Stimulated activated CD4-positive, alpha-beta T cell treated with anti-CD3 and anti-CD28 coated beads, TNF-alpha, amount 100 ng/mL, for 4 hours (primary cell): ENCODE measurements at regions not wholly inside any gene's neighbourhood (a gene's known extent, or its start where the extent isn't known, plus 50 kb on each side); places are given as distances from the start of the nearest gene placed in this dataset.

Experiments used
- DNase-seq, 3 experiments: peaks; one replicate each; pipeline ENCODE4 v3.0.0-alpha.2; 2020; ENCODE audit warnings: low read depth in 3 of 3

GRCh38 chr10:78319371-78319770, 285.7 kb downstream of the RPS24 start:
- no peak for DNase-seq

DNA sequence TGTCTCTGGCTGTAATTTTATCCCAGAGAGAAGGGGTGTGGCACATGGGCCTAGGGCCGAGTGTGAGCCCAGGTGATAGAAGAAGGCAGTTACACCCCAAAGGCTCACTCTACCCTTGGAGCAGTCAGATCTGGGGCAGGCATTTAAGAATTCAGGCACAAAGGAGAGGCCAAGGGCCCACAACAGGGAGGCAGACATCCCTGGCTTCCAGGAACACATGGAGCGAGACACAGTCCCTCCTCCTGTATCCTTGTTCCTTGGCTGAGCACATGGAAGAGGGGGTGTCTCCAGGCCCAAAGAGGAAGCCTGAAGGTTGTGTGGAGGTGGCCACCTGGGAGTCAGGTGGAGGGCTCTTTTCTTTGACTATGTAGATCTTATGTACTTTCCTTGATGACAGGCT, 286.2 kb downstream of the RPS24 start:
- DNase-seq, result no peak

DNA sequence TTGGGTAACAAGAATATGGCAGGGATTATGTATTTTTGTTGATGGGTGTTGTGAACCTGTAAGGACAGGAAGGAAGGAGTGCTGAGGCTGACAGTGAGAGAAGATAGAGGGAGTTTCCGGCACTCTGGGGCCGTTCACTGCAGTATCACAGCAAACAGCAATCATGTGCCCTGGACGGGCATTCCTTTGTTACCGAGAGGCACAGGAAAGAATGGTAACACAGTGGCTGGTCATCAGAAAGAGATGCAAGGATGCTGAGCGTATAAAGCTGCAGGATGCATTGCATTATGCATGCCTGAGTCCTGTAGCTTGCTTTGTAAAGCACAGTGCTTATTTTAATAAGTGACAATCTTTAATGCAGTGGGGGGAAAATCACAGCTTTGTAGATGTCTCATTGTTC, 286.8 kb downstream of the RPS24 start:
- no peak for DNase-seq

DNA sequence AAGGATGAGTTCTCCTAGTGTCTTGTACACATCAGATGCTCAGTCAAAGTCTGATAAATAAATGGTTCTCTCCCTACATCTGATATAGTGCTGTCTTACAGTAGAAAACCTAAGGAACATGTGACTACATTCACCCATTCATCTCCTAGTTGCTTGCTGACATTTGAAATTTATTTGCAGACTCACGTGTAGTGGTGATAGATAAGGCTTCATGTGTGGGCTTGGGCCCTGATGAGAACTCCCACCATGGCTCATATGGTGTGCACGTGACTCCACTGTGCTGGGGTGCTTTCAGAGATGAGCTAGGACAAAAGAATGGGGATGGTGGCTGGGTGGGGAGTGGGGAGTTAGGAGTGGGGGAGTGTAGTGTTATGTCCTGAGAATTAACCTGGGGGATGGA, 287.3 kb downstream of the RPS24 start:
- DNase-seq, result no peak

DNA sequence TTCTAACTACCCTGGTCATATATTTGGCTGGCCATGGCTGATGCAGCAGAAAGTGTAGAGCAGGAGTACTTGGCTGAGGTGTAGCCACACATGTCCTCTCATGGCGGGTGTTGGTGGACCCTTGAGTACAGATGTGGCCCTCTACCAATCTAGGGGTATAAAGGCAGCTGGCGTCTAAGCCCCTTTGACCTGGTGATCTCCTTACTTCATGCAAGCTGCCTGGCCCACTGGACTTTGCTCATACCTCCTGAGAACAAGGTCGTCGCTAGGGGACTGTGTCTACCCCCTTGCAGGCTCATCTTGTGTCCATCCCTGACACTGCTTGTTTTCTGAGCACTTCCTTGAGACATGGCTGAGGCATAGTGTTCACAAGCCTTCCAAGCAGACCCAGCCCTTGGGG, 287.8 kb downstream of the RPS24 start:
- no peak for DNase-seq

DNA sequence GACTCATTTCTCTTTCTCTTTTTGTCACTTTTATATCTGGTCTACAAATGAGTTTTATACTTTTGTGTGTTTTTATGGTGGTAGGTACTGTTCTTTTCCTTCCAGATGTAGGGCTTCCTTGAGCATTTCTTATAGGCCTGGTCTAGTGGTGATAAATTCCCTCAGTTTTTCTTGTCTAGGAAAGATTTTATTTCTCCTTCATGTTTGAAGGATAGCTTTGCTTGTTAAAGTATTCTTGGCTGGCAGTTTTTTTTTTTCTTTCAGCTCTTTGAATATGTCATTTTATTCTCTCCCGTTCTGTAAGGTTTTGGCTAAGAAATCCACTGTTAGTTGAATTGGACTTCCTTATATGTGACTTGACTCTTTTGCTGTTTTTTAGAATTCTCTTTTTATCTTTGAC, 292.7 kb downstream of the RPS24 start:
- no peak for DNase-seq

- no peak for DNase-seq
Measured at GRCh38 chr10:78327778-78328591, 294.3 kb downstream of the RPS24 start.

DNA sequence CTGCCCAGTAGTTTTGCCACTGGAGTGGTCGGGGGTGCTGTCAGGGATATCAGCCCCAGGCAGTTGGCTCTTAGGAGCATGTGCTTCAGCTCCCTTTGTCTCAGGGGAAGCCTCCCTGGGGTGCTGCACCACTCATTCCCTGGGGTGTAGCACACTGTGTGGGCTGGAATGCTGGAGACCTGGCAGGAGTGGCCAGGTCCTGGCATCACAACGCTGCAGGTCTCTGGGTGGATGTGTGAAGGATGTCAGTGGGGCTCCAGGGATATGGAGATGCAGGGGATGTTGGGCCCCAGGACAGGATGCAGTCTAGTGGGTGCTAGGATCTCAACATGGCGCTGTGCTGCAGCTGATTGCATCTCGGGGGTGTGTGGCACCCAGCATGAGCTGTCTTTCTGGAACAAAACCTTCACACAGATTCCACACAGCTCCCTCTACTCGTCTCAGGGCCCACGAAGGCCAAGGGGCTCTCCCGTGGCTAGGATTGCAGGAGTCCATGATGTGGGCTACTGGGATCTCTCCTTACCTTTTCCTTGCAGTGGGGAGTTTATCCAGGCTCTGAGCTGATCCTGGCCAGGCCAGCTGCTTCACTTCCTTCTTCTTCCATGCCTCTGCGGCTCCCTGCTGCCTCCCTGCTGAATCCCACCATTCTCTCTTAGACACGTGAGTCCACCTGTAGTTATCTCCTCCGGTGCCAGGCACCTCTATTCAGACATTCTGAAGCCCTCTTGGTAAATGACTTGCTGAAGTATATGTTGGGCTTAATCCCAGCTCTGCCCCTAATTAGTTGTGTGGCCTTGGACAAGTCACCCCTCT, 295.1 kb downstream of the RPS24 start:
- no peak for DNase-seq

DNA sequence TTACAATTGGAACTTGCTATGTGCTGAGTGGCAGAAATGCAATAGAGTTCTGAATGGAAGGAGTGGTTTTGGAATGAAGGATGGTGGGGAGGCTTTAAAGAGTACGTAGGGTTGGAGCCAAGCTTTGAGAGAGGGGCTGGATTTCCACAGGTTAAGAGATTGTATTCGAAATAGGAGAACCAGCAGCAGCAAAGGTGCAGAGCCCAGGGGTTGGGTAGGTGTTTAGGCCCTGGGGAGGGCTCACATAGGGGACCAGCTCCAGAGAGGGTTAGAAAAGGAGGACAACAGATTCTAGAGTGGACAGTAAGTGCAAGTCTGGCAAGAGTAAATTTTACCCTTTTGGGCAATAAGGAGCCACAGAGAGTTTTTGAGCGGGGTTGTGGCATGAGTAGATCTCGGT, 297.2 kb downstream of the RPS24 start:
- no peak for DNase-seq

DNA sequence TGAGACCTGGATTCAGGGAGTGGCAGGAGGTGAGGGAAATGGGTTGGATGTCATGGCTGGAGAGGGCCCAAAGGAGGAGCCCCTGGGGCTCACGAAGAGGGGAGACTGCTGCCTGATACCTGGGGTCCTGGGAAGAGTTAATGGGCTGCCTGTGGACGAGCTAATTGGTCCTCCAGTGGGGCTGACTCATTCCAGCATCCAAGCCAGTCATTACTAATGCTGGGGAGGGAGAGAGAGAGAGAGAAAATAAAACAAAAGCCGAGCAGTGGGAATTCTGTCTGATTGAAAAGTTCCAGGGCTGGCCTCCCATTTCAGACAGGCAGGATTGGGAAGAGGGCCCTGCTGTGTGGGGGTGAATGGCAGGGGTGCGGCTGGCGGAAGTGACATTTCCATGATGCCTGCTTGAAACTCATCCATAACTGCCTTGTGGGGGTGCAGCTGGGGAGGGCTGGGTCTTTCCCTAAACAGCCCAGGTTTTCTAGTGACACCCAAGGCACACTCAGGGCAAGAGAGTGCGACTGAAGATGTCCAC, 297.8 kb downstream of the RPS24 start:
- no peak for DNase-seq

DNA sequence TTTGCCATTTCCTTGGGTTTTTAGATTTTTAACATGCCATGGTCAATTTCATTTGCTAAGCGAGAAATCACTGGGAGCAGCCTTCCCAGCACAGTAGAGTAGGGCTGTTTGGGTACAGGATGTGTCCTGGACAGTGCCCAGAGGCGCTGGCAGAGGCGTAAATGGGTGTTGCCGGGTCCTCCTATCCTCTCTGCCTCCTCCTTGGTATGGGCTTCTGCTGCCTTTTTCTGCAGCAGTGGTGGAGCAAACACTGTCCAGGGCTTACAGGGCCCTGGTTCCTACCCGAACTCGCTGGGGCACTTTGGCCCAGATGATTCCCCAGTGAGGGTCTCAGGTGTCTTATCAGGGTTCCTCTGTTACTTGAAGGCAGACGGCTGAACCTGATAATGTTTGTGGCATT, 298.3 kb downstream of the RPS24 start:
- no peak for DNase-seq

DNA sequence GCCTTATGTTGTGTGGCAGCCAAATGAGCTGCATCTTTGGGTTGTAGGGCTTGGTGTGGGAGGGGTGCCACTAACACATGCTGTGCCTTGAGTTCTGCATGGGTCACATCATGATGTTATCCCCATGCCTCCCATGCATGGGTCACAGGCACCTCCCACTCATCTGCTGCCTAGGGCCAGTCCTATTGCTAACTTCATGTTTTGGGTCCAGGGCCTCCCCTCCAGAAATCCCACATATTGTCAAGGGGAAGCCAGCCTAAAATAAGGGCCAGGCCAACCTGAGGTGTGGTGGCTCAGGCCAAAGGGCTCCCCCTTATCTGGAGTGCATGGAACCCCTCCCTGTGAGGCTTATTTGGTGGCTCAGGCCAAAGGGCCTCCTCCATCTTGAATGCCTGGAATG, 299.0 kb downstream of the RPS24 start:
- DNase-seq, result no peak

- DNase-seq, result no peak
Measured at GRCh38 chr10:78333362-78334143, 299.9 kb downstream of the RPS24 start.

DNA sequence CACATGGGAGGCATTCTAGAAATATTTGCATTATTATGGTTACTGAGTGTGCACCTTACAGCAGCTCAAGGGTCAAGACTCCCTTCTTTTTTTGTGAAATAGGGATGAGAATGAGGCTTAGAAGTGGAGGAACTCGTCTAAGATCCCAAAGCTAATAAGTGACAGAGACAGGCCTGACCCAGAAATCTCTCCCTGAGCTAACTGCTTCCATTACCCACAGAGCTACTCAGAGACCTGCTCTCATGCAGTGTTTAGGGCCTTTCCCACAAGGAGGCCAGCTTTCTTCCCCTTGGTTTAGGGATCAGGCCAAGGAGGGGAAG, 301.7 kb downstream of the RPS24 start:
- DNase-seq, result no peak

DNA sequence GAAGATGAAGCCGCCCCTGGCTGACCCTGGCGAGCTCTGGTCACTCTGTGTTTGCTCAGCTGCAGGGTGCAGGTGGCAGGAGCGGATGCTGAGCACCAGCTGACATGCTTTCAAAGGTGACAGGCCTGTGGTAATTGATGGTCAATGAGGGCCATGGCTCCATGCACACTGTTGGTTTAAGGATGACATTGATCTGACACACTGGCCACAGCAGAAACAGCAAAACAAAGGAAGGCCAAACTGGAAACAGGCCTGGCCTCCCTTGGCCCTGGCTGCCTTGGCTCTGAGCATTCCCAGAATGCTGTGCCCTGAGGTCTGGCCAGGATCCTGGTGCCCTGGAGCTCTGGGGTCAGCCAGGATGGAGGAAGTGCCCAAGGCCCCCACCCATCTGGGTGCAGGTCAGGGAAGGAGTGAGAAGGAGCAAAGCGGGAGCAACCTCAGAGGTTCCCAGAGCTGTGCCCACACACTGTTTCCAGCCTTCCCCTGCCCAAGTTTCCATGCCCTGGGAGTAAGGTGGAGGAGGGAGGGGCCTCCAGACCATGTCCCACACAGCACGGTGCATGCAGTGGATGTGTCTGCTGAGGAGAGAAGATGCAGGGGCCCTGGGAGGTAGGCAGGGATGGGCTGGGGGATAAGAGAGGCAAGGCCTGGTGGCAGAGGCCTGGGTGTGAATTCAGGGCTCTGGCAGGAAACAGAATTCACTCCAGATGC, 302.2 kb downstream of the RPS24 start:
- no peak for DNase-seq

DNA sequence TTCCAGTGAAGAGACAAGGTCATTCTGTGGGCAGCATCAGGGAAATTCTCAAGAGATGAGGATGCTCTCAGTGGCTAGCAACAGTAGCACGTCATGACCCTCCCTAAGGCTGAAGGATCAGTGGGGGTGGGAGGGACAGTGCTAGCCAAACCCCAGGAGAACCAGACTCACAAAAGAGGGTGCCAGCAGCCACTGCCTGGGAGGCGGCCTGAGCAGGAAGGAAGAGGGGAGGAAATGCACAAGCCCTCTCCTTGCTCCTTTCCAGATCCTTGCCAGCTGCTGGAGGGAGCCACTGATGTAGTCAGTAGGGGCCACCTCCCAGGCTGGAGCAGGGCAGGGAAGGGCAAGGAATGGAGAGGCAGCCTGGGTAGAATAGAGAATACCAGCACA, 302.7 kb downstream of the RPS24 start:
- DNase-seq, result no peak

DNA sequence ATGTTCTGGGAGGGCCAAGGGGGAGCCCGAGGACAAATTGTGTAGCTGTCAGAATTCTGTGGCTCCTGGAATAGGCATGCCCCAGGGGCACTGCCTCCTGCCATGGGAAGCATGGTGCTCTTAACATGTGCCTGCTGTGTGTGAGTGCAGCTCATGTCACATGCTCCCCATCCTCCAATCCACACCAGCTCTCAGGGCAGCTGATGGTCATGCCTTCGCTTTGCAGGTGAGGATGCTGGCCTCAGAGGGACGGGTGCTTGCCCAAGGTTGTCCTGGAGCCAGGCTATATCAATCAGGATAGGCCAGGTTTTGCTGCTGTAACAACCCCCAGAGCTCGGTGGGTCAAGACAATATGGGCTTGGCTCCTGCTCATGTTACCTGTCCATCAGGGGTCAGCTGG, 303.4 kb downstream of the RPS24 start:
- no peak for DNase-seq

DNA sequence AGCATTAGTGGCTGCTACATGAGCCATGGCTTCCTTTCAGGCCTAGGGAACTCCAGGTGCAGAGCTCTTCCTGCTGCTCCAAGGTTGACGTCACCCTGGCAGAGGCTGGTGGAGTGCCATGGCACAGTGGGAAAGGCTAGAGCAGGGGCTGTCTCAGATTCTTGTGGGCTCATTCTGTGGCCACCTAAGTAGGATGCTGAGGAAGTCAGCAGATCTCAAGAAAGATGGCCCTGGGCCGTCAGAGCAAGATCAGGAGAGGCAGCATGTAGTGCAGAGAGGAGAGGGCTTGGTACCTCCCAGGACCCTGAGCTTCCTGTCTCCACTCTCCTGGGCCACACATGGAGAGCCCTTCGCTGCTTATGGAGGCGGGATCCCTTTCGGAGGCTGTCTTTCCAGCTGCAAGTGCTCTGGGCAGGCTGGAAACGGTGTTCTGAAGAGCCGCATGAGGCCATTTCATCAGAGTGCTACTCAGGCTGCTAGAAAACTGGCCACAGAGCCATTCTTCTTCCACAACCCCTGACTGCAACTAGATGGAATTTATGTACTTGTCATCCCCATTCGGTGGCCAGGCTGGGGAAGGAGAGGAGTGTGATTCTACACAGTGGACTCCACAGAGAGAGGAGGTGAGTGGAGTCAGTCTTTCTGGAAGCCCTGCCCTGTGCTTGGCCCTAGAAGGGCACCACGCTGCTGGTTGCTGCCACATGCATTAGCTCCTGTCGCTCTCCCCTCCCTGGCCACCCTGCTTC, 304.2 kb downstream of the RPS24 start:
- DNase-seq, result no peak

DNA sequence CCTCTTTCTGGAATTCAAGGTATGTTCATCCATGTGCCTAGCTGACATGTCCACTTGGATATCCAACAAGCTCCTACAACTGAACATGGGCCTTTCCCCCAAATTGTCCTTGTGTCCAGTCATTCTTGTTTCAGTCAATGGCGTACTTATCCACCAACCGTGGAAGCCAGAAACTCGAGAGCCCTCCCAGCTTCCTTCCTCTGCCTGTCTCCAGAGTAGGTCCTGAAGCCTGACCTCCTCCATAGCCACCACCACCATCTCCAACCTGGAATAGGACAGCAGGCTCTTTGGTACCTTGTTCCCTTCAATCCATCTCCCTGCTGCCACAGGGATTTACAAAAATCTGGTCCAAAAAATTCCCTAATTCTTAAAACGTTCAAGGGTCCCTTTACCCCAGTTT, 305.1 kb downstream of the RPS24 start:
- DNase-seq, result no peak

- DNase-seq, result no peak
Measured at GRCh38 chr10:78339251-78339650, 305.6 kb downstream of the RPS24 start.
